Caco-2 (cell line): ENCODE measurements at regions not wholly inside any gene's neighbourhood (a gene's known extent, or its start where the extent isn't known, plus 50 kb on each side); places are given as distances from the start of the nearest gene placed in this dataset.

Source experiments
- BruUV-seq: library from RNA; stranded (reverse); fragments of 400-500 nt; replicated peaks from 2 replicates; lab custom pipeline; 2021; lab: Mats Ljungman, UMichigan
- CTCF ChIA-PET: fragments of 300-600 bp; sonication (Branson Sonifier 250); formaldehyde crosslinking; loops from one replicate; lab custom pipeline; 2022; ENCODE audit warnings: antibody characterized with exemption; lab: Charles Lee
- POLR2A ChIA-PET: fragments of 300-600 bp; sonication (Branson Sonifier 250); formaldehyde crosslinking; loops from one replicate; lab custom pipeline; 2022; ENCODE audit warnings: antibody characterized with exemption; lab: Charles Lee
- DNase-seq, 2 experiments: peaks; one replicate each; pipeline versions ENCODE4 v3.0.0 to v3.0.0-alpha.2; 2020 to 2022
- H3K27me3 ChIP-seq: replicated peaks from 2 replicates; pipeline ENCODE4 v1.6.0; 2011; ENCODE audit warnings: low read length; ENCODE audit not compliant: control insufficient read depth, insufficient read depth
- H3K36me3 ChIP-seq: 2 replicates; pipeline ENCODE4 v1.5.1; 2011; ENCODE audit warnings: low read length; ENCODE audit not compliant: control insufficient read depth, insufficient read depth
- H3K4me1 ChIP-seq: fragments of 250-450 bp; sonication (Bioruptor Pico); 2 replicates; pipeline ENCODE4 v1.5.1; 2020; ENCODE audit warnings: mild to moderate bottlenecking
- H3K4me3 ChIP-seq: 2 replicates; pipeline ENCODE4 v1.5.1; 2011; ENCODE audit warnings: low read depth, mild to moderate bottlenecking, control low read depth, low read length
- H3K9me3 ChIP-seq: fragments of 250-450 bp; sonication (Bioruptor Pico); 2 replicates; pipeline ENCODE4 v1.5.1; 2020; ENCODE audit warnings: mild to moderate bottlenecking, moderate library complexity
- H3K27ac Mint-ChIP-seq: one replicate; pipeline ENCODE4 v1.8.0; 2022; ENCODE audit warnings: mixed read lengths; ENCODE audit not compliant: unreplicated experiment
- H3K27me3 Mint-ChIP-seq: one replicate; pipeline ENCODE4 v1.8.0; 2022; ENCODE audit warnings: mixed read lengths; ENCODE audit not compliant: insufficient read depth, unreplicated experiment
- H3K36me3 Mint-ChIP-seq: one replicate; pipeline ENCODE4 v1.8.0; 2022; ENCODE audit warnings: mild to moderate bottlenecking, mixed read lengths; ENCODE audit not compliant: insufficient read depth, unreplicated experiment
- H3K4me1 Mint-ChIP-seq: one replicate; pipeline ENCODE4 v1.8.0; 2022; ENCODE audit warnings: low read depth, mixed read lengths; ENCODE audit not compliant: unreplicated experiment
- H3K4me3 Mint-ChIP-seq: one replicate; pipeline ENCODE4 v1.8.0; 2022; ENCODE audit warnings: mild to moderate bottlenecking, moderate library complexity, mixed read lengths; ENCODE audit not compliant: unreplicated experiment
- H3K9me3 Mint-ChIP-seq: one replicate; pipeline ENCODE4 v1.8.0; 2022; ENCODE audit warnings: mixed read lengths; ENCODE audit not compliant: unreplicated experiment
- CTCF ChIP-seq, 2 experiments: fragments of 200-600 bp in 1 of 2; IDR thresholded peaks; 1 replicate in 1 of 2; 2 replicates in 1 of 2; pipeline versions ENCODE4 v1.5.1 to v1.8.0; 2011 to 2022; ENCODE audit warnings: antibody characterized with exemption in 1 of 2, control low read depth in 1 of 2, inconsistent platforms in 1 of 2, low read depth in 1 of 2, low read length in 1 of 2, mild to moderate bottlenecking in 1 of 2, moderate library complexity in 1 of 2; ENCODE audit not compliant: insufficient read depth in 1 of 2, severe bottlenecking in 1 of 2, unreplicated experiment in 1 of 2
- intact Hi-C: fragments of 100-400 bp; cut with micrococcal nuclease; formaldehyde crosslinking; loops from one replicate; pipeline ENCODE4 v1.10.0; 2022; ENCODE audit not compliant: unreplicated experiment

- H3K27me3 Mint-ChIP-seq = peaks cover 2% of the 10 kb centered on the region
- ChIA-PET CTCF (no interaction called here), POLR2A (no interaction called here)
- no peaks in the 10 kb centered on the region for H3K36me3 Mint-ChIP-seq
- Histone ChIP-seq H3K9me3 (peaks cover 8% of the 10 kb centered on the region; the same call in 1 of the 2 replicates), H3K27me3 (no peaks in the 10 kb centered on the region), H3K4me1 (no peaks in the 10 kb centered on the region), H3K4me3 (no peak overlapping the region), H3K36me3 (no peaks in the 10 kb centered on the region)
- no peaks in the 10 kb centered on the region for H3K4me1 Mint-ChIP-seq
- no peak overlapping the region for H3K27ac Mint-ChIP-seq
- no peak for TF ChIP-seq CTCF (IDR thresholded peaks at IDR 0.05; ENCODE audit: insufficient read depth in 1 of 2, low read depth in 1 of 2, low read length in 1 of 2, severe bottlenecking in 1 of 2, unreplicated experiment in 1 of 2)
- DNase-seq = no peak
- no TSS peak for BruUV-seq
- intact Hi-C loops = no loop called here
- no peak overlapping the region for H3K4me3 Mint-ChIP-seq
- no peaks in the 10 kb centered on the region for H3K9me3 Mint-ChIP-seq
These were observed 337.1 kb upstream of the OR4E1 start for GRCh38 chr14:22010545-22011252.

- no peaks in the 10 kb centered on the region for H3K9me3 Mint-ChIP-seq
- H3K4me3 Mint-ChIP-seq = no peak overlapping the region
- peaks cover 8% of the 10 kb centered on the region; the same call in 1 of the 2 replicates for H3K9me3 ChIP-seq
- no peak overlapping the region for H3K27ac Mint-ChIP-seq
- no peak for DNase-seq
- POLR2A ChIA-PET = no interaction called here
- H3K27me3 Mint-ChIP-seq = peaks cover 2% of the 10 kb centered on the region
- no peaks in the 10 kb centered on the region for H3K4me1 ChIP-seq
- no peak for TF ChIP-seq CTCF (IDR thresholded peaks at IDR 0.05; ENCODE audit: insufficient read depth in 1 of 2, low read depth in 1 of 2, low read length in 1 of 2, severe bottlenecking in 1 of 2, unreplicated experiment in 1 of 2)
- no peak overlapping the region for H3K4me3 ChIP-seq
- CTCF ChIA-PET = no interaction called here
- no peaks in the 10 kb centered on the region for H3K36me3 Mint-ChIP-seq
- no peaks in the 10 kb centered on the region for H3K36me3 ChIP-seq
- no peaks in the 10 kb centered on the region for H3K27me3 ChIP-seq
- no TSS peak for BruUV-seq
- intact Hi-C loops = no loop called here
- no peaks in the 10 kb centered on the region for H3K4me1 Mint-ChIP-seq
These were observed 335.1 kb upstream of the OR4E1 start for GRCh38 chr14:22008766-22009165.

- no TSS peak for BruUV-seq
- POLR2A ChIA-PET = no interaction called here
- CTCF ChIA-PET = no interaction called here
These were observed 334.3 kb upstream of the OR4E1 start for GRCh38 chr14:22007784-22008412.

More at GRCh38 chr14:22007784-22008412, 334.3 kb upstream of the OR4E1 start:
- DNase-seq = no peak
- intact Hi-C loops = no loop called here
- H3K9me3 Mint-ChIP-seq = no peaks in the 10 kb centered on the region
- no peak for TF ChIP-seq CTCF (IDR thresholded peaks at IDR 0.05; ENCODE audit: insufficient read depth in 1 of 2, low read depth in 1 of 2, low read length in 1 of 2, severe bottlenecking in 1 of 2, unreplicated experiment in 1 of 2)
- no peaks in the 10 kb centered on the region for H3K36me3 Mint-ChIP-seq
- H3K27ac Mint-ChIP-seq = no peak overlapping the region
- H3K4me1 Mint-ChIP-seq = peaks cover 5% of the 10 kb centered on the region
- Histone ChIP-seq H3K9me3 (peaks cover 8% of the 10 kb centered on the region; the same call in 1 of the 2 replicates), H3K27me3 (no peaks in the 10 kb centered on the region), H3K36me3 (no peaks in the 10 kb centered on the region), H3K4me1 (peaks cover 5% of the 10 kb centered on the region; the same call in 1 of the 2 replicates), H3K4me3 (no peak overlapping the region)
- no peak overlapping the region for H3K4me3 Mint-ChIP-seq
- peaks cover 2% of the 10 kb centered on the region for H3K27me3 Mint-ChIP-seq
